Endothelial cell of umbilical vein (primary cell): ENCODE measurements at regions not wholly inside any gene's neighbourhood (a gene's known extent, or its start where the extent isn't known, plus 50 kb on each side); places are given as distances from the start of the nearest gene placed in this dataset.

Source experiments
- BruUV-seq: library from RNA; stranded (reverse); fragments of 400-500 nt; replicated peaks from 2 replicates; lab custom pipeline; 2021; lab: Mats Ljungman, UMichigan
- CTCF ChIA-PET: fragments of 300-600, 350-600 bp; sonication (Branson Sonifier 250); formaldehyde crosslinking; loops from one replicate; lab custom pipeline; 2021; ENCODE audit warnings: antibody characterized with exemption, inconsistent platforms; lab: Charles Lee
- POLR2A ChIA-PET: fragments of 300-600, 350-600 bp; sonication (Branson Sonifier 250); formaldehyde crosslinking; loops from one replicate; lab custom pipeline; 2021; ENCODE audit warnings: antibody characterized with exemption, inconsistent platforms; lab: Charles Lee
- DNase-seq: peaks from one replicate; pipeline ENCODE4 v3.0.0-alpha.2; 2011; ENCODE audit warnings: low read depth, low spot score
- FAIRE-seq: peaks from 2 replicates; lab custom pipeline; 2011; peaks lifted over from hg19 to GRCh38; lab: Jason Lieb, UNC
- H2AFZ ChIP-seq: 2 replicates; pipeline ENCODE4 v1.6.0; 2012; ENCODE audit warnings: low read depth, low read length, control low read depth, inconsistent platforms
- H3K27ac ChIP-seq: 2 replicates; pipeline ENCODE4 v1.5.1; 2011; ENCODE audit warnings: low read depth, mild to moderate bottlenecking, control low read depth, low read length, moderate library complexity; ENCODE audit not compliant: insufficient read depth
- H3K27me3 ChIP-seq, 2 experiments: 2 replicates each; pipeline versions ENCODE4 v1.6.0 to v1.6.1; 2011; ENCODE audit warnings: low read length in 2 of 2, mixed read lengths in 1 of 2; ENCODE audit not compliant: control insufficient read depth in 2 of 2, insufficient read depth in 2 of 2
- H3K36me3 ChIP-seq, 2 experiments: 2 replicates in 1 of 2; 3 replicates in 1 of 2; pipeline ENCODE4 v1.5.1; 2011; ENCODE audit warnings: low read length in 2 of 2, mild to moderate bottlenecking in 1 of 2, moderate library complexity in 1 of 2; ENCODE audit not compliant: control insufficient read depth in 2 of 2, insufficient read depth in 2 of 2; ENCODE audit errors: extremely low read depth in 1 of 2
- H3K4me1 ChIP-seq: 3 replicates; pipeline ENCODE4 v1.5.1; 2011; ENCODE audit warnings: mild to moderate bottlenecking, low read length; ENCODE audit not compliant: control insufficient read depth, insufficient read depth; ENCODE audit errors: extremely low read depth
- H3K4me2 ChIP-seq: 2 replicates; pipeline ENCODE4 v1.6.1; 2011; ENCODE audit warnings: low read length, control low read depth, mixed read lengths; ENCODE audit not compliant: insufficient read depth
- H3K4me3 ChIP-seq, 3 experiments: fragments of 200-600 bp in 1 of 3; sonication (generic), shearing (Covaris generic) in 1 of 3; replicated peaks in 1 of 3; 2 replicates each; pipeline ENCODE4 v1.5.1; 2011 to 2016; ENCODE audit warnings: control low read depth in 3 of 3, low read length in 3 of 3, mild to moderate bottlenecking in 2 of 3, inconsistent platforms in 1 of 3, low read depth in 1 of 3, moderate library complexity in 1 of 3; ENCODE audit not compliant: insufficient read depth in 1 of 3
- H3K79me2 ChIP-seq: 2 replicates; pipeline ENCODE4 v1.6.0; 2012; ENCODE audit warnings: low read length, inconsistent platforms; ENCODE audit not compliant: control insufficient read depth, insufficient read depth
- H3K9ac ChIP-seq: replicated peaks from 2 replicates; pipeline ENCODE3; 2011; ENCODE audit warnings: low read length, control low read depth; ENCODE audit not compliant: insufficient read depth; ENCODE audit errors: extremely low read depth
- H3K9me1 ChIP-seq: replicated peaks from 3 replicates; pipeline ENCODE4 v1.6.0; 2011; ENCODE audit warnings: mild to moderate bottlenecking, low read length; ENCODE audit not compliant: control insufficient read depth, insufficient read depth; ENCODE audit errors: extremely low read depth
- H3K9me3 ChIP-seq: replicated peaks from 2 replicates; pipeline ENCODE4 v1.5.1; 2012; ENCODE audit warnings: low read length, inconsistent platforms; ENCODE audit not compliant: control insufficient read depth, insufficient read depth
- H4K20me1 ChIP-seq: replicated peaks from 2 replicates; pipeline ENCODE3; 2011; ENCODE audit warnings: mild to moderate bottlenecking, low read length; ENCODE audit not compliant: control insufficient read depth, insufficient read depth; ENCODE audit errors: extremely low read depth
- EZH2 ChIP-seq: IDR thresholded peaks from 2 replicates; pipeline ENCODE4 v1.6.1; 2012; ENCODE audit warnings: borderline replicate concordance, low read depth, mild to moderate bottlenecking, moderate library complexity, low read length, inconsistent platforms; ENCODE audit not compliant: severe bottlenecking
- FOS ChIP-seq: IDR thresholded peaks from 2 replicates; pipeline ENCODE4 v1.6.1; 2011; ENCODE audit warnings: mild to moderate bottlenecking, low read length, moderate library complexity, borderline replicate concordance; ENCODE audit not compliant: insufficient read depth
- GATA2 ChIP-seq: IDR thresholded peaks from 2 replicates; pipeline ENCODE4 v1.7.0; 2011; ENCODE audit warnings: low read depth, mild to moderate bottlenecking, moderate library complexity, mixed read lengths, low read length; ENCODE audit not compliant: insufficient read length, insufficient read depth
- JUN ChIP-seq: IDR thresholded peaks from 2 replicates; pipeline ENCODE4 v1.6.1; 2011; ENCODE audit warnings: borderline replicate concordance, low read depth; ENCODE audit not compliant: insufficient read length, insufficient read depth
- MYC ChIP-seq: IDR thresholded peaks from one replicate; pipeline ENCODE4 v1.6.1; 2011; ENCODE audit warnings: mild to moderate bottlenecking, low read depth, low read length
- POLR2A ChIP-seq: IDR thresholded peaks from 2 replicates; pipeline ENCODE4 v1.6.1; 2012; ENCODE audit warnings: low read depth, mild to moderate bottlenecking, control low read depth, low read length
- POLR2AphosphoS5 ChIP-seq: IDR thresholded peaks from 2 replicates; pipeline ENCODE4 v1.6.1; 2012; ENCODE audit warnings: low read depth, mild to moderate bottlenecking, control low read depth, low read length, moderate library complexity; ENCODE audit not compliant: insufficient read depth
- dilution Hi-C: fragments of 300-500 bp; cut with MboI; formaldehyde crosslinking; loops from one replicate; pipeline ENCODE4 v1.15.0; 2019; ENCODE audit warnings: low sequenced_read_pairs; ENCODE audit not compliant: extremely low pct_ligation_motif_present
- intact Hi-C: fragments of 100-400 bp; cut with micrococcal nuclease; formaldehyde crosslinking; loops from one replicate; pipeline ENCODE4 v1.10.0; 2022
- TF ChIP-seq, protein P1 (sequence below): IDR thresholded peaks from 2 replicates; pipeline ENCODE4 v1.6.1; 2011; ENCODE audit not compliant: insufficient read depth, insufficient read length
- TF ChIP-seq, protein P2 (sequence below), 2 donors: IDR thresholded peaks; 1 replicate in 1 of 2; 2 replicates in 1 of 2; pipeline ENCODE4 v1.5.1; 2011; ENCODE audit warnings: low read length in 2 of 2, mild to moderate bottlenecking in 2 of 2, moderate library complexity in 2 of 2, control low read depth in 1 of 2, inconsistent platforms in 1 of 2, low read depth in 1 of 2; ENCODE audit not compliant: insufficient read depth in 1 of 2; ENCODE audit errors: extremely low read depth in 1 of 2

- no peak for TF ChIP-seq EZH2
- TF ChIP-seq, protein P1, sequence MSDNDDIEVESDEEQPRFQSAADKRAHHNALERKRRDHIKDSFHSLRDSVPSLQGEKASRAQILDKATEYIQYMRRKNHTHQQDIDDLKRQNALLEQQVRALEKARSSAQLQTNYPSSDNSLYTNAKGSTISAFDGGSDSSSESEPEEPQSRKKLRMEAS = no peak
- TF ChIP-seq GATA2 = no peak
- no peak for TF ChIP-seq MYC
- TF ChIP-seq POLR2A = no peak
- TF ChIP-seq, protein P2, sequence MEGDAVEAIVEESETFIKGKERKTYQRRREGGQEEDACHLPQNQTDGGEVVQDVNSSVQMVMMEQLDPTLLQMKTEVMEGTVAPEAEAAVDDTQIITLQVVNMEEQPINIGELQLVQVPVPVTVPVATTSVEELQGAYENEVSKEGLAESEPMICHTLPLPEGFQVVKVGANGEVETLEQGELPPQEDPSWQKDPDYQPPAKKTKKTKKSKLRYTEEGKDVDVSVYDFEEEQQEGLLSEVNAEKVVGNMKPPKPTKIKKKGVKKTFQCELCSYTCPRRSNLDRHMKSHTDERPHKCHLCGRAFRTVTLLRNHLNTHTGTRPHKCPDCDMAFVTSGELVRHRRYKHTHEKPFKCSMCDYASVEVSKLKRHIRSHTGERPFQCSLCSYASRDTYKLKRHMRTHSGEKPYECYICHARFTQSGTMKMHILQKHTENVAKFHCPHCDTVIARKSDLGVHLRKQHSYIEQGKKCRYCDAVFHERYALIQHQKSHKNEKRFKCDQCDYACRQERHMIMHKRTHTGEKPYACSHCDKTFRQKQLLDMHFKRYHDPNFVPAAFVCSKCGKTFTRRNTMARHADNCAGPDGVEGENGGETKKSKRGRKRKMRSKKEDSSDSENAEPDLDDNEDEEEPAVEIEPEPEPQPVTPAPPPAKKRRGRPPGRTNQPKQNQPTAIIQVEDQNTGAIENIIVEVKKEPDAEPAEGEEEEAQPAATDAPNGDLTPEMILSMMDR (IDR thresholded peaks at IDR 0.05; ENCODE audit: extremely low read depth in 1 of 2, insufficient read depth in 1 of 2, low read depth in 1 of 2, low read length in 2 of 2) = no peak
- no peak for TF ChIP-seq FOS
- no peak for TF ChIP-seq POLR2AphosphoS5
- no peak for TF ChIP-seq JUN
- Histone ChIP-seq H3K27ac (no peak overlapping the region), H2AFZ (no peak overlapping the region), H3K4me3 (no peak overlapping the region), H3K4me1 (peaks cover 24% of the 10 kb centered on the region), H3K9me1 (no peaks in the 10 kb centered on the region), H3K36me3 (no peaks in the 10 kb centered on the region), H3K9me3 (no peaks in the 10 kb centered on the region), H4K20me1 (no peaks in the 10 kb centered on the region), H3K79me2 (no peaks in the 10 kb centered on the region), H3K9ac (no peak overlapping the region), H3K27me3 (no peaks in the 10 kb centered on the region), H3K4me2 (no peak overlapping the region)
- ChIA-PET POLR2A (no interaction called here), CTCF (interaction anchor here (1.0 kb wide), 1 partner anchor 30 kb away, joined by 3 read pairs; no protein-coding TSS in a partner anchor)
- intact Hi-C loops (loop anchor here (10.0 kb wide), 1 partner anchor 1220 kb away; no protein-coding TSS in a partner anchor), dilution Hi-C loops (no loop called here)
- no TSS peak for BruUV-seq
- FAIRE-seq = no peak
- DNase-seq = no peak
Observed at GRCh38 chr10:32144817-32145688, 88.8 kb upstream of the KIF5B start.
